ENCODE measurements at regions not wholly inside any gene's neighbourhood (a gene's known extent, or its start where the extent isn't known, plus 50 kb on each side); places are given as distances from the start of the nearest gene placed in this dataset.

DNA sequence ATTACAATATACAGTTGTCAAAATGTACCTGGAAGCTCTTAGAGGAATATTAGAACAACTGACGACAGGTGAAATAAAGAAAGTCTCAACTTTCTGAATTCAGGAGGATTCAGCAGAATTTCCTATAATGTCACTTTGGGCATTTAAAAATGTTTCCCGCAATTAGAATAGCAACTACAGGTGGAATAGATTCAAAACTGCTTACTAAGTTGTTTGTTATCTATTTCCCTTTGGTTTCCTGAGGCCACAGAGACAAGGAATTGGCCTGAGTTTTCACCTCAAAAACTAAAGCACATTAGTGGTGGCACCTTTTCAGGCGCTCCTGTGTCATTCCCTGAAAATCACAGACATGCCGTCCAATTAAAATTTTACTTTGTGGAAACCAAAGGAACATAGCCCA lies 729.2 kb upstream of the FANCL start:
- H3K4me3 ChIP-seq (ENCODE audit: low read depth in 1 of 2, low read length in 2 of 2), result no peak overlapping the region
- no peaks in the 10 kb centered on the region for H3K4me1 ChIP-seq (ENCODE audit: insufficient read depth, low read length)
- H2AFZ ChIP-seq (ENCODE audit: low read depth, low read length), result no peak overlapping the region
- no peaks in the 10 kb centered on the region for H3K9me3 ChIP-seq (ENCODE audit: insufficient read depth, low read length, severe bottlenecking)
- H3K9ac ChIP-seq (ENCODE audit: low read depth, low read length), result no peak overlapping the region
- H3K36me3 ChIP-seq (ENCODE audit: insufficient read depth, low read length), result no peaks in the 10 kb centered on the region
- H3K27ac ChIP-seq (ENCODE audit: low read length), result no peak overlapping the region
- H3K79me2 ChIP-seq (ENCODE audit: insufficient read depth, low read length), result no peaks in the 10 kb centered on the region
- DNase-seq, result no peak
- TF ChIP-seq, protein P1, sequence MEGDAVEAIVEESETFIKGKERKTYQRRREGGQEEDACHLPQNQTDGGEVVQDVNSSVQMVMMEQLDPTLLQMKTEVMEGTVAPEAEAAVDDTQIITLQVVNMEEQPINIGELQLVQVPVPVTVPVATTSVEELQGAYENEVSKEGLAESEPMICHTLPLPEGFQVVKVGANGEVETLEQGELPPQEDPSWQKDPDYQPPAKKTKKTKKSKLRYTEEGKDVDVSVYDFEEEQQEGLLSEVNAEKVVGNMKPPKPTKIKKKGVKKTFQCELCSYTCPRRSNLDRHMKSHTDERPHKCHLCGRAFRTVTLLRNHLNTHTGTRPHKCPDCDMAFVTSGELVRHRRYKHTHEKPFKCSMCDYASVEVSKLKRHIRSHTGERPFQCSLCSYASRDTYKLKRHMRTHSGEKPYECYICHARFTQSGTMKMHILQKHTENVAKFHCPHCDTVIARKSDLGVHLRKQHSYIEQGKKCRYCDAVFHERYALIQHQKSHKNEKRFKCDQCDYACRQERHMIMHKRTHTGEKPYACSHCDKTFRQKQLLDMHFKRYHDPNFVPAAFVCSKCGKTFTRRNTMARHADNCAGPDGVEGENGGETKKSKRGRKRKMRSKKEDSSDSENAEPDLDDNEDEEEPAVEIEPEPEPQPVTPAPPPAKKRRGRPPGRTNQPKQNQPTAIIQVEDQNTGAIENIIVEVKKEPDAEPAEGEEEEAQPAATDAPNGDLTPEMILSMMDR (IDR thresholded peaks at IDR 0.05; ENCODE audit: borderline replicate concordance, extremely low read depth, low read length, poor library complexity, severe bottlenecking), result no peak
- TF ChIP-seq EZH2 (IDR thresholded peaks at IDR 0.05; ENCODE audit: borderline replicate concordance, low read depth, low read length, severe bottlenecking), result no peak
- no peaks in the 10 kb centered on the region for H4K20me1 ChIP-seq (ENCODE audit: insufficient read depth, low read length)
- no peak overlapping the region for H3K4me2 ChIP-seq (ENCODE audit: insufficient read depth, low read length)
- H3K27me3 ChIP-seq (ENCODE audit: insufficient read depth, low read length, poor library complexity), result no peaks in the 10 kb centered on the region
- ATAC-seq (ENCODE audit: insufficient read depth, low read depth), result no peak

- H2AFZ ChIP-seq (ENCODE audit: low read depth, low read length), result no peak overlapping the region
- no peak for DNase-seq
- no peak overlapping the region for H3K9ac ChIP-seq (ENCODE audit: low read depth, low read length)
- no peaks in the 10 kb centered on the region for H3K4me1 ChIP-seq (ENCODE audit: insufficient read depth, low read length)
- no peaks in the 10 kb centered on the region for H3K36me3 ChIP-seq (ENCODE audit: insufficient read depth, low read length)
- no peaks in the 10 kb centered on the region for H4K20me1 ChIP-seq (ENCODE audit: insufficient read depth, low read length)
- ATAC-seq (ENCODE audit: insufficient read depth, low read depth), result no peak
- no peaks in the 10 kb centered on the region for H3K79me2 ChIP-seq (ENCODE audit: insufficient read depth, low read length)
- no peaks in the 10 kb centered on the region for H3K9me3 ChIP-seq (ENCODE audit: insufficient read depth, low read length, severe bottlenecking)
- H3K4me2 ChIP-seq (ENCODE audit: insufficient read depth, low read length), result no peak overlapping the region
- no peak for TF ChIP-seq EZH2 (IDR thresholded peaks at IDR 0.05; ENCODE audit: borderline replicate concordance, low read depth, low read length, severe bottlenecking)
- TF ChIP-seq, protein P1 (IDR thresholded peaks at IDR 0.05; ENCODE audit: borderline replicate concordance, extremely low read depth, low read length, poor library complexity, severe bottlenecking), result no peak
- no peak overlapping the region for H3K4me3 ChIP-seq (ENCODE audit: low read depth in 1 of 2, low read length in 2 of 2)
- H3K27ac ChIP-seq (ENCODE audit: low read length), result no peak overlapping the region
- H3K27me3 ChIP-seq (ENCODE audit: insufficient read depth, low read length, poor library complexity), result no peaks in the 10 kb centered on the region
Measured at GRCh38 chr2:58968885-58969284, 727.8 kb upstream of the FANCL start.

GRCh38 chr2:58967736-58968135 lies 726.6 kb upstream of the FANCL start:
- Histone ChIP-seq H4K20me1 (ENCODE audit: insufficient read depth, low read length) (no peaks in the 10 kb centered on the region), H3K79me2 (ENCODE audit: insufficient read depth, low read length) (no peaks in the 10 kb centered on the region), H3K9me3 (ENCODE audit: insufficient read depth, low read length, severe bottlenecking) (no peaks in the 10 kb centered on the region), H2AFZ (ENCODE audit: low read depth, low read length) (no peak overlapping the region), H3K9ac (ENCODE audit: low read depth, low read length) (no peak overlapping the region), H3K27ac (ENCODE audit: low read length) (no peak overlapping the region), H3K4me1 (ENCODE audit: insufficient read depth, low read length) (no peaks in the 10 kb centered on the region), H3K4me3 (ENCODE audit: low read depth in 1 of 2, low read length in 2 of 2) (no peak overlapping the region), H3K27me3 (ENCODE audit: insufficient read depth, low read length, poor library complexity) (no peaks in the 10 kb centered on the region), H3K36me3 (ENCODE audit: insufficient read depth, low read length) (no peaks in the 10 kb centered on the region), H3K4me2 (ENCODE audit: insufficient read depth, low read length) (no peak overlapping the region)
- DNase-seq (no peak), ATAC-seq (ENCODE audit: insufficient read depth, low read depth) (no peak)
- TF ChIP-seq, protein P1 (IDR thresholded peaks at IDR 0.05; ENCODE audit: borderline replicate concordance, extremely low read depth, low read length, poor library complexity, severe bottlenecking), result no peak
- TF ChIP-seq EZH2 (IDR thresholded peaks at IDR 0.05; ENCODE audit: borderline replicate concordance, low read depth, low read length, severe bottlenecking), result no peak

GRCh38 chr2:58965602-58966001 lies 724.5 kb upstream of the FANCL start:
- Histone ChIP-seq H3K9ac (ENCODE audit: low read depth, low read length) (no peak overlapping the region), H3K4me3 (ENCODE audit: low read depth in 1 of 2, low read length in 2 of 2) (no peak overlapping the region), H3K27ac (ENCODE audit: low read length) (no peak overlapping the region), H3K4me2 (ENCODE audit: insufficient read depth, low read length) (no peak overlapping the region), H3K36me3 (ENCODE audit: insufficient read depth, low read length) (no peaks in the 10 kb centered on the region), H4K20me1 (ENCODE audit: insufficient read depth, low read length) (no peaks in the 10 kb centered on the region), H3K9me3 (ENCODE audit: insufficient read depth, low read length, severe bottlenecking) (no peaks in the 10 kb centered on the region), H3K79me2 (ENCODE audit: insufficient read depth, low read length) (no peaks in the 10 kb centered on the region), H2AFZ (ENCODE audit: low read depth, low read length) (no peak overlapping the region), H3K4me1 (ENCODE audit: insufficient read depth, low read length) (no peaks in the 10 kb centered on the region), H3K27me3 (ENCODE audit: insufficient read depth, low read length, poor library complexity) (no peaks in the 10 kb centered on the region)
- DNase-seq (no peak), ATAC-seq (ENCODE audit: insufficient read depth, low read depth) (no peak)
- TF ChIP-seq EZH2 (IDR thresholded peaks at IDR 0.05; ENCODE audit: borderline replicate concordance, low read depth, low read length, severe bottlenecking), result no peak
- TF ChIP-seq, protein P1 (IDR thresholded peaks at IDR 0.05; ENCODE audit: borderline replicate concordance, extremely low read depth, low read length, poor library complexity, severe bottlenecking), result no peak
